GM19463 (cell line): ENCODE measurements at regions not wholly inside any gene's neighbourhood (a gene's known extent, or its start where the extent isn't known, plus 50 kb on each side); places are given as distances from the start of the nearest gene placed in this dataset.
A peak's percentile ranks its signal among the peaks of the same experiment; 100 is the strongest.

Source experiments
- ATAC-seq: cut with Tn5 transposase; IDR thresholded peaks from one replicate; pipeline ENCODE4 v1.9.1; 2021; ENCODE audit warnings: mild to moderate bottlenecking, moderate library complexity; ENCODE audit not compliant: unreplicated experiment

DNA sequence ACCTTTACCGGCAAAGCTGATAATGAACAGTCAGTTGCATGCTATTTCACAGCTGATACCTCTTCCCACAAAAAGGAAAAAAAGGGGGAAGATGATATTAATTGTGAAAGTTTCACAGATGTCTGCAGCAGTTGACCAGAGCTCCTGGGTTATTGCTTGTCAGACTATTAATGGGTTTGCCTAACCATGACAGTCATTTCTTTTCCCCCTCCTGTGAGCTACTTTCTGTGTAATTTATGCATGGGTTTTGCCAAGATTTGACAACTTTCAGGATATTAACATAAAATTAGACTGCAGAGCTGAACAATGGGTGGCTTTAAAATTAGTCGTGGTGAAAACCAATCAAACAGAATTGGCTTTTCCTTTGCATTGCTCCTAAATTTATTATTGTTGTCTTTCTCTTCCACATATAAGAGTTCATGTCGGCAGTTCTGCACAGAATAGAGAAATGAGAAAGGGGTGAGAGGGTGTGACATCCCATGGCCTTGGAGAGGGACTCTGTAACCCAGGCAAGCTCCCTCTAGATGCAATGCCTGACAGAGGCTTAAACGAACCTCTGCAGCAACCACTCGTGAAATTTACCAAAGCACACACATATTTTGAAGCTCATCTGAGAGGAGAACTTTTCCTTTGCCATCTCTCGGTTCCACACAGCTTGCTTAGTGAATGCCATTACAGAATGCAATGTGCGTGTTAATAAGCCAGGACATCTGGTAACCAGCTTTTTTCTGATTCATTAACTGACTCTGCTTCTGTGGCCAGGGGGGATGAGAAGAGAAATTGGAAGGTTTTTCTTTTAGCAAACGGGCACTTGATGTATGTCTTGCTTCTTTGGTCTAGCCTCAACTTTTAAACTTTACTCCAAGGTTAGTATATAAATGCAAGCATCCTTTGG is 82.2 kb upstream of the ITGA4 start:
- ATAC-seq = peak; percentile 75

DNA sequence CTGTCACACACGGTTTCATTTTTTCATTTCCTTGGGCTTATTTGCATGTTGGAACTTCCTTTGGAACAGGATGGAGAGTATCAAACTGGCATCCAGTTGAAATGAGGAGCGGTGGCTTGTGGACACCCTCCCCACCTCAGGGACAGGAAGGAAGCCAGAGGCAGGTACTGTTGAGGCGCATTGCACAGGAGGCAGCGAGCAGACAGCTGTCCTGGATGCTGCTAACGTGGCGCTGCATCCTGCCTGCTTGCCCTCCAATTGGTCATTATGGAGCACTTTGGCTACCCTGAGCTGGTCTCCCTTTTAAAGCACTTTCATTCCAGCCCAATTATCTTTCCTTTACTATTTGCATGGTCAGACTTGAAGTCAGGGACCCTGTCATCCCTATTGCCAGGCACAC is 80.7 kb upstream of the ITGA4 start:
- ATAC-seq = no peak

DNA sequence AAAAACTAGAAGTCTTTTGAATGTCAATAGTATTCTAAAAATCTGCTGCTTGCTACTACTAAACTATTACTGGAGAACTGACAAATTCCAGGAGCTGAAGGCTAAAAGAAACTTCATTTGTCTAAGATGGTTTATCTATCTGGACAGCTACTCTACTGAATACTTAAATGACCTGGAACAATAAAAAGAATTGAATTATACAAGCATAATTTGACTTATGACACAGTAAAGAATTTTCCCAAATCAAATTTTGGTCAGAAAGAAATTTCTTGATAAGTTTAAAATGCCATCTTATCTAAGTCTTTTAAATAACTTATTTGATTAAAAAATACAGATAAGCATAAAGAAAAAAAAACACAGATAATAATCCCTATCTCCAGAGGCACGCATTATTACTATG is 80.2 kb upstream of the ITGA4 start:
- no peak for ATAC-seq

DNA sequence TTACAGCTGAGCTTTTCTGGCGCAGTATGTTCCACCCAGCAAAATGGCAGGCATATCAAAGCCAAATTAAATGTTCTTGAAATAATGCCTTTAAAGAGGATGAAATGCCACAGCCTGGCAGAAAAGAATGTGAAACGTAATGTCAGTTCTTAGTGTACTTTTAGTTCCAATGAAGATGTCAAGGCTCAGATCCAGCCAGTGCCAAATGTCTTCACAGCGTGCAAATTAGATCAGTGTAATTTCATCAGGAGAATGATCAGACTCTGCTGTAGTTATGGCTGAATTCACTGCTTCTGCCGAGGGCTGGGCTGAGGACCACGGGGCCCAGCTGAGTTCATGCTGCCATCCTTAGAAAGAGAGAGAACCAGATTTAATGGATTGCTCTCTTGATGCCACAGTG is 78.7 kb upstream of the ITGA4 start:
- no peak for ATAC-seq

DNA sequence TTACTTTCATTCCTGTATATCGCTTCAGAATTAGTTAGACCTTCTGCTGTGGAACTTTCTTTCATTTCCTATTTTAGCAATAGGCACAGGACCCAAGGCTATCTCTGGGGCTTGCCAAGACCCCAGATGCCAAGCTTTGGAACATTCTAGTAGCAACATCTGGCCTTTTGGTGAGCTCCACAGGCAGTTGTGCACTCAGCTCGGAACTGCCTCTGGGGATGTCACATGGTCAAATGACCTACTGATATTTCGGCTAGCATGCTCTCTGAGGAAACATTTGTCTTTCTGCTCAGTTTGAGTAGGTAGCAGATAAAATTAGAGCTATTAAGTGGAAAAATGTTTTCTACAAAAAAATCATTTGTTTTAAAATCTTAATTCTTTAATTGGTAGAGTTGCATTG is 76.6 kb upstream of the ITGA4 start:
- ATAC-seq = no peak

DNA sequence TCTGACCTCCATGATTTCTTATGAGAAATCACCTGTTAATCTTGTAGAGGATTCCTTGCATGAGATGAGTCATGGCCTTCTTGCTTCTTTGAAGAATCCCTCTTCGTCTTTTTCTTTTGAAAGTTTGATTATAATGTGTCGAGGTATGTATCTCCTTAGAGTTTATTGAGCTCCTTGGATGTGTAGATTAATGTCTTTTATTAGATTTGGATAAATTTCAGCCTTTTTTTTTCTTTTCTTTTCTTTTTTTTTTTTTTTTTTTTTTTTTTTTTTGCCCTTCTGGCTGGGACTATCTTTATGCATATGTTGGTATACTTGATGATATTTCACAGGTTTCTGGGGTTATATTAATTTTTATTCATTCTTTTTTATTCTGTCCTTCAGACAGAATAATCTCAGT is 72.3 kb upstream of the ITGA4 start:
- ATAC-seq = no peak

DNA sequence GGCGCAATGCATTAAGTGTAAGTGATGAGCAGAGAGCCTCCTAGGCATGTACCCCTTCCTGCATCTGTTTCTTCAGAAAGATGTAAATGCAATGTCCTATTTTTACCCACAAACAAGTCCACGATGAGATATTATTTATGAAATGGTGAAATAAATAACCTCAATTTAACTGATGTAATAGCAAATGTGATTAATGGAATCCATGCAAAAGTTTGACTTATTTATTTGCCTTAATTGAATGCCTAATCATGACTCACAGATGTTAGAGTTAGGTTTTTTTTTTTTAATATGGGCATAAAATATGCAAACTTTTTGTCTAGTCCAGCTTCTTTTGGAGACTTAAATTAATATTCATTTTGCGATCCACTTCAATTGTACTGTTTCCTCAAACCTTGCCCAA is 67.7 kb upstream of the ITGA4 start:
- no peak for ATAC-seq

DNA sequence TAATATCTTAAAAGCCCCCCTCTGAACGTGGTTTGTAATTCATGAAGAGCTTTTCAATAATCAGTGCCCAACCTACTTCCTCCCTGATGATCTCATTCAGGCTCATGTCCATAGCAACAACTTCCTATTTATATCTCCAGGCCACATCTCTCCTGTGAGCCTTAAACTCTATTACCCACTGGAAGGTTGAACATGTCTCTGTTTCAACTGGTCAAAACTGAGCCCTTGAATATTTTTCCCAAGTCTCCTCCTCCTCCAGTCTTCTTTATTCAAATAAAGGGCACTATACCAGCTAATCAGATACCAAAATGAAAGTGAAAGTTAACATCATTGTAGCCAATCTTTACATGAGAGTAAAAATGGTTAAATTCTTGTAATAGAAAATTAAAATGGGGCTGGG is 63.7 kb upstream of the ITGA4 start:
- peak; percentile 66 for ATAC-seq

DNA sequence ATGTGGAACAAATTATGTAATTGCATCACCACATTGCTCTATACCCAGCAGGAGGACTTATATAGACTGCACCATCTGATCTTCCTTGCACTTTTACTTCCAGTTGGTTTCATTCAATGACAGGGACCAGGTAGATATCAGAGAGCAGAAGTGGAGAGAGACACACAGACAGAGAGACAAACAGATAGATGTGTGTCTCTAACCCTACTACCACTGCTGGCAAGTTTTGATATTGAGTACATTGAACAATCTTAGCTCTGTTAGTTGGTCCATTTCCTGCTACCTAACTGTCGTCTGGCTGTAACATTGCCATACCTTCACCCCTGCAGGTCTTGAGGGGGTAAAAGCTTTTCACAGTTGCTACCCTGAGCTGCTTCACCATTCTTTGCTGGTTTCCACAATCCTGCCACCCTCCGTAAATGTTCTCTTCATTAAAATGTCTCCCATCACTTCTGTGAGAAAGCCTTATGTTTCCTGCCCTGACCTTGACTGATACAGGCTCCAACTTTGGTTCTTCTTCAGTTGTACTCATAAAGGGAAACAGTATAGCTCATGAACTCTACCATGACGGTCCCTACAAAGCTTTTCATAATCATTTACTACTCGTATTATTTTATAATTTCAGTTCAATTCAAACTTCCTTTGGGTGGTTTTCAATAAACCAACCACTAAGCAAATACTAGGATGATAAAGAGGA is 62.3 kb upstream of the ITGA4 start:
- ATAC-seq = no peak

DNA sequence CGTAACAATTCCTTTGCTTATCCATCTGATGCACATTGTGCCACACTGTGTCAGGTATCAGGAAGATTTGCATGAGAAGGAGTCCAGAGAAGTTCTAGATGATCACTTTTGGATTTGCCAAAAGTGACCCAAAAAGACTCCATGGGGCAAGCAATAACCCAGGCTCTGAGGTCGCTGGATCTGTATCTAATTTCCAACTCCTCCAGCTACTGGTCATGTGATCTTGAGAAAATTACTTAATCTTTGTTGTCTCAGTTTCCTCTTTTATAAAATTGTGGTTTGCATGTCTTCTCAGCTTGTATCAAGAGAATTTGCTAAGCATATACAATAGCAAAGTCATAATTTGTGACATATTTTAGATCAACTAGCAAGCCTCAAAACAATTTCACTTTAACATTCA is 61.3 kb upstream of the ITGA4 start:
- no peak for ATAC-seq

DNA sequence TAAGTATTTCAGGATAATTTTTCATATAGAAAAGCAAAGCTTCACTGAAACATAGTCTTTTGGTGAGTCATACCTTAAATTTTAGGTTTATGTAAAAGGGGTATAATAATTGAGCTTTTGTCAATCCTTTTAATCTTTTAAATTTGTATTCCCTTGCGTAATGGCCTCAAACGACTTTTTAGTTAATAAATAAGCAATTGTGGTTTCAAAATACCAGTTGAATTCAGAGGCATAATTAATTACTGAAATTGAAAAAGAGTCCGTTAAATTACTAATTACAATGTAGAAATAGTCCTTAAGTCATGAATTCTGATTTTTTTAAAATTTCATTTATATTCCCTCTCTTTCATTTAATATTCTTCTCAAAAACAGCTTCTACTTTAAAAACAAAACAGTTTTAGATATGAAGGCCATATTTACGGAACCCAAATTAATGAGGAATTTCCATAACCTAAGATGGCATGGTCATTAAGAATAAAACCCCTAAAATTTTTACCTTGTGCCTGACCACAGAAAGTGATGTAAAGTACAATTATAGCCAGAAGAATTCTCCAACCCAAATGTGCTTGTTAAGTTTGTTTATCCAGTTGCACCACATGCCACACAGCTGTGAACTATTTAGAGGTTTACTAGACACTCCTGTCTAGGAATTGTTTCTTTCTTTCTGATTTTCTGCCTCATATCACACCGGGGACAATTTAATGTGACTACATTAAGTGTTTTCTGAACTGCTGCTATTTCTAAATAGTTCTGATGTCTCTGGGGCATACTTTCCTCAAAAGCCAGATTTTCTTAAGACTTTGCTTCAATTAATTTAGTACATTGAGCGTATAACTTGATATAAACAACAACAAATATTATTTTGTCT is 60.7 kb upstream of the ITGA4 start:
- ATAC-seq = no peak

DNA sequence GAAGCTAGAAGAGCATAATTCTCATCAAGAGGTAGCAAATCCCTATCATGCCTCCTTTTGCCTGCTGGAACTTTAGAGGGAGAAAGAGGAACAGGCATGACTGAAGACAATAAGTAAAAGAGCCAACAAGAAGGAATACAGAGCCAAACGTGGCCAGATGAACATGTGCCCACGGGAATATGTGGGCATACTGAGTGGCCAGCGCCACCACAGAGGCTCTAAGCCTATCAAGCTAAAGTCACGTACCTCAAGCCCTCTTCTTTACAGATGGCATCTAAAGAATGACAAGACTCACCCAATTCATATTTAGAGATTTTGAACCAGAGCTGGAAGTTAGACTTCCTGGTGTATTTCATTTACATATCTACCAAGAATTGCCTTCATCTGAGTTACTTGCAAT is 59.9 kb upstream of the ITGA4 start:
- ATAC-seq = no peak

DNA sequence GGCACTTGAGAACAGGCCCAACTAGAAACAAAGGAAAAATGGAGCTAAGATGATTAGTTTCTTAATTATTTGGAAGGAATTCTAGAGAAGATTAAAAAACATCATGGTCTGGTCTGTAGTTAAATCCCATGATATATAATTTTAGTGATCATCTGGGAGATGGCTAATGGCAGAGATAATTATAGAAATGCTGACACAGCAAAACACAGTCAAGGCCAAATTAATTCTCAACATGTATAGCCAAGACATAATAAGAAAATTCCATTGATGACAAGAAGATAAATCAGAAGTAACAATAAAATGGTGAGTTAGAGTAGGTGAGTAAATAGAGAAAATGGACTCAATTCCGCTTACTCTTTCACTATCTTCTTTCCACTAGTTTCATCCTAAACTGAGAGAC is 59.2 kb upstream of the ITGA4 start:
- no peak for ATAC-seq

DNA sequence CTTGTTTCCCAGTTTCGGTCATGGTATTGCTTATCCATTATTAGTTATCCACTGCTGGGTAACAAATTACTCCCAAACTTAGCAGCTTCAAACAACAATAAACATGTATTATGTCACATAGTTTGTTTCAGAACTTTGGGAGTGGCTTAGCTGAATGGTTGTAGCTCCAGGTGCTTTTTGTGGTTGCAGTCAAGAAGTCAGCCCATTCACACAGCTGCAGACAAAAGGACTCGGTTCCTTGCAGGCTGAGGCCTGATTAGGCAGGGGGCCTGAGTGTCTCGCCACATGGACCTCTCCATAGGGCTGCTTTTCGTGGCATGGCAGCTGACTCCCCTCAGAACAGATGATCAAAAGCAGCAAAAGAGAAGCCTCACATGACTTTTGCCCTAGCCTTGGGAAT is 58.2 kb upstream of the ITGA4 start:
- ATAC-seq = no peak

DNA sequence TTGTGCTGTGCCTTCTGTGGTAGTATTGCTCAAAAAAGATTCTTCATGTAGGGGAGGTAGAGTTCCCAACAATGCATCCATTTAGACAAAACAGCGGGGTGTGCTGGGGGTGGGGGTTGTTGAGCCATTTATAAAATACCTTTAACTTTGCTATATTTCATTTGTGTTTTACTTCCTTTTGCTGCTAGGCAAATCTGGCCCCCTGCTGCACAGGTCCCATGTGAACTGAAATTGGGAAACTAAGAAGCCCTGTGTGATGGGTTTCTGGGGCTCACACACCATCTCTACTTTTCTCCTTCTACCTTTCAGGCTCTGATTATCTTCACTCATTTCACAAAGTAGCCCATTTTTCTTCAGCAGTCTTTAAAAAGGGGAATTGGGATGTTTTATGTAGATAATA is 52.7 kb upstream of the ITGA4 start:
- no peak for ATAC-seq

DNA sequence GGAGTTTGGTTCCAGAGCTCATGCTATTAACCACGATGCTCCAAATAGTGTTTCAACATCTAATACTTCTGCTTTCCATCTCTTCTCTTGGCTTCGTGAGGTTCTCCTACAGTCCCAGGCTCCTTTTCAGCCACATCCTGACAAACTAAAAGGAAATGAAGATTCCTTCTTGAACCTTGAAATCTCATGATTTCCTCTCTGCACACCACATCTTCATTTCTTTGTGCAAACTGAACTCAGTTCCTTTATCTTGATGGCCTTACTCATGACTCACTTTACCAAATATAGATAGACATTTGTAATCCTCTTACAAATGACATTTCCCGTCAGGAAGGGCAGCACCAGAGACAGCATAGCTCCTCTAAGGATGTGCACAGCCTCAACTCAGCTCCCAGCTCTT is 50.0 kb upstream of the ITGA4 start:
- no peak for ATAC-seq
